ENCODE measurements at regions not wholly inside any gene's neighbourhood (a gene's known extent, or its start where the extent isn't known, plus 50 kb on each side); places are given as distances from the start of the nearest gene placed in this dataset.

DNA sequence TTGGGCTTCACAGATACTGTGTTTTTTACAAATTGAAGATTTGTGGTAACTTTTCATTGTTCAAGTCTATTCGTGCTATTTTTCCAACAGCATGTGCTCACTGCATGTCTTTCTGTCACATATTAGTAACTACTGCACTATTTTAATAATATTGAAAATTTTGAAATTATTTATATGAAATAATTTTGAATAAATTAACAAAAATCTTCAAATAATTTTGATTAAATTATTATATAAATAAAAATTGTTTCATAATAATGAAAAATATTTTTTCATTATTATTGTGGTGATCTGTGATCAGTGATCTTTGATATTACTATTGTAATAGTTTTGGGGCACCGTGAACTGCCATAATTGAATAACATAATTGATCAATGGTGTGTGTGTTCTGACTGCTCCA is 204.1 kb downstream of the OGFRL1 start:
- TF ChIP-seq, protein P1, sequence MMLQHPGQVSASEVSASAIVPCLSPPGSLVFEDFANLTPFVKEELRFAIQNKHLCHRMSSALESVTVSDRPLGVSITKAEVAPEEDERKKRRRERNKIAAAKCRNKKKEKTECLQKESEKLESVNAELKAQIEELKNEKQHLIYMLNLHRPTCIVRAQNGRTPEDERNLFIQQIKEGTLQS (IDR thresholded peaks at IDR 0.05): no peak
- TF ChIP-seq, protein P2, sequence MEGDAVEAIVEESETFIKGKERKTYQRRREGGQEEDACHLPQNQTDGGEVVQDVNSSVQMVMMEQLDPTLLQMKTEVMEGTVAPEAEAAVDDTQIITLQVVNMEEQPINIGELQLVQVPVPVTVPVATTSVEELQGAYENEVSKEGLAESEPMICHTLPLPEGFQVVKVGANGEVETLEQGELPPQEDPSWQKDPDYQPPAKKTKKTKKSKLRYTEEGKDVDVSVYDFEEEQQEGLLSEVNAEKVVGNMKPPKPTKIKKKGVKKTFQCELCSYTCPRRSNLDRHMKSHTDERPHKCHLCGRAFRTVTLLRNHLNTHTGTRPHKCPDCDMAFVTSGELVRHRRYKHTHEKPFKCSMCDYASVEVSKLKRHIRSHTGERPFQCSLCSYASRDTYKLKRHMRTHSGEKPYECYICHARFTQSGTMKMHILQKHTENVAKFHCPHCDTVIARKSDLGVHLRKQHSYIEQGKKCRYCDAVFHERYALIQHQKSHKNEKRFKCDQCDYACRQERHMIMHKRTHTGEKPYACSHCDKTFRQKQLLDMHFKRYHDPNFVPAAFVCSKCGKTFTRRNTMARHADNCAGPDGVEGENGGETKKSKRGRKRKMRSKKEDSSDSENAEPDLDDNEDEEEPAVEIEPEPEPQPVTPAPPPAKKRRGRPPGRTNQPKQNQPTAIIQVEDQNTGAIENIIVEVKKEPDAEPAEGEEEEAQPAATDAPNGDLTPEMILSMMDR (IDR thresholded peaks at IDR 0.05 in 2 of 3, conservative IDR thresholded peaks at IDR 0.05 in 1 of 3; ENCODE audit: borderline replicate concordance in 1 of 3, insufficient read depth in 1 of 3, low read depth in 2 of 3, low read length in 2 of 3): no peak
- TF ChIP-seq POLR2A (IDR thresholded peaks at IDR 0.05; ENCODE audit: borderline replicate concordance, extremely low read depth, insufficient read depth, insufficient read length) (no peak), SP1 (IDR thresholded peaks at IDR 0.05; ENCODE audit: low read depth) (no peak), EZH2 (IDR thresholded peaks at IDR 0.05) (no peak), CEBPB (IDR thresholded peaks at IDR 0.05; ENCODE audit: low read depth) (no peak), JUND (IDR thresholded peaks at IDR 0.05) (no peak), EZH2phosphoT487 (IDR thresholded peaks at IDR 0.05; ENCODE audit: borderline replicate concordance) (no peak), TCF7L2 (IDR thresholded peaks at IDR 0.05; ENCODE audit: borderline replicate concordance, extremely low read depth, insufficient read depth, insufficient read length) (no peak), SRF (IDR thresholded peaks at IDR 0.05; ENCODE audit: low read depth) (no peak), ZNF274 (IDR thresholded peaks at IDR 0.05; ENCODE audit: low read depth, low read length) (no peak)
- TF ChIP-seq, protein P3, sequence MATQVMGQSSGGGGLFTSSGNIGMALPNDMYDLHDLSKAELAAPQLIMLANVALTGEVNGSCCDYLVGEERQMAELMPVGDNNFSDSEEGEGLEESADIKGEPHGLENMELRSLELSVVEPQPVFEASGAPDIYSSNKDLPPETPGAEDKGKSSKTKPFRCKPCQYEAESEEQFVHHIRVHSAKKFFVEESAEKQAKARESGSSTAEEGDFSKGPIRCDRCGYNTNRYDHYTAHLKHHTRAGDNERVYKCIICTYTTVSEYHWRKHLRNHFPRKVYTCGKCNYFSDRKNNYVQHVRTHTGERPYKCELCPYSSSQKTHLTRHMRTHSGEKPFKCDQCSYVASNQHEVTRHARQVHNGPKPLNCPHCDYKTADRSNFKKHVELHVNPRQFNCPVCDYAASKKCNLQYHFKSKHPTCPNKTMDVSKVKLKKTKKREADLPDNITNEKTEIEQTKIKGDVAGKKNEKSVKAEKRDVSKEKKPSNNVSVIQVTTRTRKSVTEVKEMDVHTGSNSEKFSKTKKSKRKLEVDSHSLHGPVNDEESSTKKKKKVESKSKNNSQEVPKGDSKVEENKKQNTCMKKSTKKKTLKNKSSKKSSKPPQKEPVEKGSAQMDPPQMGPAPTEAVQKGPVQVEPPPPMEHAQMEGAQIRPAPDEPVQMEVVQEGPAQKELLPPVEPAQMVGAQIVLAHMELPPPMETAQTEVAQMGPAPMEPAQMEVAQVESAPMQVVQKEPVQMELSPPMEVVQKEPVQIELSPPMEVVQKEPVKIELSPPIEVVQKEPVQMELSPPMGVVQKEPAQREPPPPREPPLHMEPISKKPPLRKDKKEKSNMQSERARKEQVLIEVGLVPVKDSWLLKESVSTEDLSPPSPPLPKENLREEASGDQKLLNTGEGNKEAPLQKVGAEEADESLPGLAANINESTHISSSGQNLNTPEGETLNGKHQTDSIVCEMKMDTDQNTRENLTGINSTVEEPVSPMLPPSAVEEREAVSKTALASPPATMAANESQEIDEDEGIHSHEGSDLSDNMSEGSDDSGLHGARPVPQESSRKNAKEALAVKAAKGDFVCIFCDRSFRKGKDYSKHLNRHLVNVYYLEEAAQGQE (IDR thresholded peaks at IDR 0.05; ENCODE audit: low read depth): no peak
- TF ChIP-seq, protein P4, sequence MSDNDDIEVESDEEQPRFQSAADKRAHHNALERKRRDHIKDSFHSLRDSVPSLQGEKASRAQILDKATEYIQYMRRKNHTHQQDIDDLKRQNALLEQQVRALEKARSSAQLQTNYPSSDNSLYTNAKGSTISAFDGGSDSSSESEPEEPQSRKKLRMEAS (IDR thresholded peaks at IDR 0.05): no peak

All from HCT116 (cell line).